H7 (cell line): ENCODE measurements at regions not wholly inside any gene's neighbourhood (a gene's known extent, or its start where the extent isn't known, plus 50 kb on each side); places are given as distances from the start of the nearest gene placed in this dataset.
"Not testable (repeated sequence)": the region's sequence is repeated elsewhere in the genome, so short reads cannot be mapped to it uniquely, and the experiment has no call there.

Source experiments
- DNase-seq: peaks from one replicate; pipeline ENCODE4 v3.0.0; 2012
- H3K27me3 ChIP-seq: 2 replicates; pipeline ENCODE4 v1.6.0; 2011; ENCODE audit warnings: mild to moderate bottlenecking, low read length; ENCODE audit not compliant: control insufficient read depth, insufficient read depth
- H3K36me3 ChIP-seq: replicated peaks from 2 replicates; pipeline ENCODE4 v1.5.1; 2011; ENCODE audit warnings: low read length; ENCODE audit not compliant: control insufficient read depth, insufficient read depth
- H3K4me3 ChIP-seq: 2 replicates; pipeline ENCODE4 v1.5.1; 2011; ENCODE audit warnings: low read depth, mild to moderate bottlenecking, control low read depth, low read length, moderate library complexity; ENCODE audit not compliant: insufficient read depth

DNA sequence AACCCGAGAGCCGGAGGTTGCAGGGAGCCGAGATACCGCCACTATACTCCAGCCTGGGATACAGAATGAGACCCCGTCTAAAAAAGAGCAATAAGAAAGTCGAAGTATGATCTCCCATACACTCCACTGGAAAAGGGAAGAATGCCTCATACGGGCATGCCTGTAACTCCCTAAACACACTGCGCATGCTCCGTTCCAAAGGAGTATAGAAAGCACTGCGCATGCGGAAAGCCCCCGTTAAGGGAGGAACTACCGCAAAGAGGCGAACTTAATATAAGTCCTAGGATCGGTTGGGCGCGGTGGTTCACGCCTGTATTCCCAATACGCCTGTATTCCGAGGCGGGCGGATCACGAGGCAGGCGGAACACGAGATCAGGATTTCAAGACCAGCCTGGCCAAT, 313.1 kb upstream of the ERCC4 start:
- no peaks in the 10 kb centered on the region for H3K36me3 ChIP-seq
- H3K27me3 ChIP-seq = no peaks in the 10 kb centered on the region
- no peak for DNase-seq
- no peak overlapping the region for H3K4me3 ChIP-seq

DNA sequence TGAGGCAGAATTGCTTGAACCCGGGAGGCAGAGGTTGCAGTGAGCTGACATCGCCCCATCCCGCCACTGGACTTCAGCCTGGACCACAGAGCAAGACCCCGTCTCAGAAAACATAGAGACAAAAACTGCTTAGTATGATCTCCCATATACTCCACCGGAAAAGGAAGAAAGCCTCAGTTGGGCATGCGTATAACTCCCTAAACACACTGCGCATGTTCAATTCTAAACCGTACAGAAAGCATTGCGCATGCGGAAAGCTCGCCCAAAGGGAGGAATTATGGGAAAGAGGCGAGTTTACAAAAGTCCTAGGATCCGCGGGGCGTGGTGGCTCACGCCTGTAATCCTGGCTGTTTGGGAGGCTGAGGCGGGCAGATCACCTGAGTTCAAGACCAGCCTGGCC, 312.7 kb upstream of the ERCC4 start:
- H3K4me3 ChIP-seq = no peak overlapping the region
- H3K27me3 ChIP-seq = no peaks in the 10 kb centered on the region
- H3K36me3 ChIP-seq = no peaks in the 10 kb centered on the region
- DNase-seq = no peak

DNA sequence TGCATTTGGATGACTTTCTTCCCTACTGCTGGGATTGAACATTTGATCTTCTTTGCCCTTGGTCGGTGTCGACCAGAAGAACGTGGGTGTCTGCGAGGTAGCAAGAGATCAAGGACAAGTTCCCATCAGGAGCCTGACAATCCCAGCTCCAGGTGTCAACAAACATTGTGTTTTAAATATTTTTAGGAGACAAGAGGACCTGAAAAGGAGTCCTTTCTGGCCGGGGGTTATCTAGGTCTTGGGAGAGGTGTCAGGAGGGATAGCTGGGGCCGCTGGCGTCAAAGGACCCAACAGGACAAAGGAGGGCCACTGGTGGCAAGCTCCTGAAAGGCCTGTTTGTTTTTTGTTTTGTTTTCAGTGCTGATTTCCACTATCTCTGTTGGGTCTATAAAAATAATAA, 308.4 kb upstream of the ERCC4 start:
- Histone ChIP-seq H3K4me3 (no peak overlapping the region), H3K27me3 (no peaks in the 10 kb centered on the region), H3K36me3 (no peaks in the 10 kb centered on the region)
- DNase-seq = no peak

DNA sequence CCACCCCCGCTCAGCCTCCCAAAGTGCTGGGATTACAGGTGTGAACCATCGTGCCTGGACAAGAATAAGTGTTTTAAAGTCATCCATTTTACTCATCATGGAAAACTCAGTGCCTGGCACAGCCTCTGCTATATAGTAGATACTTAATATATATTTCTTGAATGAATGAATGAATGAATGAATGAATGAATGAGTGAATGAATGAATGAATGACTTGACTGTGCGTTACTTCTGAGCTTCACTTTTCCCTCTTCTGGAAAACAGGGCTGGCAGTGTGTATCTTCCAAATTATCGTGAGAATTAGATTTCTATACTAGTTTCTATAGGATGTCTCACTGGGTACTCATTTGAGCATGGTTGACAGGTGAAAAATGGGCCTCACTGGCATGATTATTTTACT, 307.3 kb upstream of the ERCC4 start:
- Histone ChIP-seq H3K27me3 (no peaks in the 10 kb centered on the region), H3K4me3 (no peak overlapping the region), H3K36me3 (no peaks in the 10 kb centered on the region)
- DNase-seq = no peak

DNA sequence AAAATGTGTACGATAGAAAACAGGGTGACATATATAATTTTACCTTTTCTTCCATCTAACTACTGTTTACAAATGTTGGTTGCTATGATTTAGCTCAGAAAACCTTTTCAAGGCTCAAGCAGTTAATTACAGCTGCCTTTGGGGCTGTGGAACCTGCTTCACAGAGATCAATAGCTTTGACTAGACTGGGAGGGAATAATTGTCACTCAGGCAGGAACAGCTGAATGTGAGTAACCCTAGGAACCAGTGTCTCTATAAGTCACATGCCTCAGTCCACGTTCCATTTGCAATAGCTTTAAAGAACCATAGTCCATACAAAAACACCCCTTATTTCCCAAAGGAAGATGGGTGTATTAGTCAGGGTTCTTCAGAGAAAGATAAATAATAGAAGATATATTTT, 306.8 kb upstream of the ERCC4 start:
- H3K4me3 ChIP-seq = no peak overlapping the region
- no peak for DNase-seq
- no peaks in the 10 kb centered on the region for H3K27me3 ChIP-seq
- H3K36me3 ChIP-seq = no peaks in the 10 kb centered on the region

GRCh38 chr16:13621639-13622038, 298.3 kb upstream of the ERCC4 start:
- H3K36me3 ChIP-seq = no peaks in the 10 kb centered on the region
- DNase-seq = peak; percentile 36
- H3K27me3 ChIP-seq = no peaks in the 10 kb centered on the region
- no peak overlapping the region for H3K4me3 ChIP-seq

GRCh38 chr16:13628156-13628555, 291.8 kb upstream of the ERCC4 start:
- Histone ChIP-seq H3K4me3 (no peak overlapping the region), H3K36me3 (no peaks in the 10 kb centered on the region)

DNA sequence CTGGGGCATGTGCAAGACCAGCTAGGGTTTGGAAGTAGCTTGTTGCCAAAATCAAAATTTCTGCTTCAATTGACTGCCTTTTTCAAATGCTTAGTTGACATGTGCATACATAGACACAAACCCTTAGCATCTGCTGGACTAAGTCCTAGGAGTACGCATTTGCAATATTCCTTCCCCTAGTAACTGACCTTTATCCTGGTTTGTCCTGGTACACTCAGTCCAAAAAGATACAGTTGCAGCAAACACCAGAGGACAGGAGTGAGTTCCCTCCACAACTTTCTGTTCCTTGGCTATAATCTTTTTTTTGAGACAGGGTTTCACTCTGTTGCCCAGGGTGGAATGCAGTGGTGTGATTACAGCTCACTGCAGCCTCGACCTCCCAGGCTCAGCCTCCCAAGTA, 290.2 kb upstream of the ERCC4 start:
- Histone ChIP-seq H3K27me3 (no peaks in the 10 kb centered on the region), H3K4me3 (no peak overlapping the region), H3K36me3 (no peaks in the 10 kb centered on the region)
- DNase-seq = no peak

More at GRCh38 chr16:13628156-13628555, 291.8 kb upstream of the ERCC4 start:
- no peak for DNase-seq
- no peaks in the 10 kb centered on the region for H3K27me3 ChIP-seq

GRCh38 chr16:13630374-13630773, 289.6 kb upstream of the ERCC4 start:
- Histone ChIP-seq H3K36me3 (no peaks in the 10 kb centered on the region), H3K4me3 (no peak overlapping the region), H3K27me3 (no peaks in the 10 kb centered on the region)
- no peak for DNase-seq

DNA sequence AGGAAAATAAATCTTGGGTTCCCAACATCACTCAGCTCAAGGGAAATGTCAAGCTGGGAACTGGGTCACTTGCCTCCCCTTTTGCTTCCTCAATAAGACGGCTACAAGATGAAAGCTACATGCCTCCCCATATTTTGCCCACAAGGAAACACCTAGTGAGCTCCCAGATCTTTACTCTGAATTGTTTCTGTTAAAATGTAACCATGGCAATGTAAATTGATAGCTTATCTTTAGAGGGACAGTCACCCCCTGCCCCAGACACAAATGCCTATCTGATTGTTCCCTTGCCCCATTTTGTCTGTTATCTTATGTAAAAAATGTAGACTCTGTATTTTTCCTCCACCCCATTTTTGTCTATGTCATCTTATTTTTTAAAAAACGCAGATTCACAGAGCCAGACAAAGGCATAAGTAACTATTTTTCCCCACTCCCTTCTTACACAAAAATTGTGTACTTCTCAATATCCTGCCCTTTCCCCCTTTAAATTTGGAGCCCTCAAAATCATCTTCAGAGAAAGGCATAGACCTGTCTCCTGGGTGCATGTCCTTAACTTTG, 288.7 kb upstream of the ERCC4 start:
- Histone ChIP-seq H3K27me3 (no peaks in the 10 kb centered on the region), H3K36me3 (no peaks in the 10 kb centered on the region), H3K4me3 (no peak overlapping the region)
- no peak for DNase-seq

- DNase-seq = no peak
- Histone ChIP-seq H3K36me3 (no peaks in the 10 kb centered on the region), H3K4me3 (no peak overlapping the region), H3K27me3 (no peaks in the 10 kb centered on the region)
Measured at GRCh38 chr16:13631916-13632315, 288.0 kb upstream of the ERCC4 start.

DNA sequence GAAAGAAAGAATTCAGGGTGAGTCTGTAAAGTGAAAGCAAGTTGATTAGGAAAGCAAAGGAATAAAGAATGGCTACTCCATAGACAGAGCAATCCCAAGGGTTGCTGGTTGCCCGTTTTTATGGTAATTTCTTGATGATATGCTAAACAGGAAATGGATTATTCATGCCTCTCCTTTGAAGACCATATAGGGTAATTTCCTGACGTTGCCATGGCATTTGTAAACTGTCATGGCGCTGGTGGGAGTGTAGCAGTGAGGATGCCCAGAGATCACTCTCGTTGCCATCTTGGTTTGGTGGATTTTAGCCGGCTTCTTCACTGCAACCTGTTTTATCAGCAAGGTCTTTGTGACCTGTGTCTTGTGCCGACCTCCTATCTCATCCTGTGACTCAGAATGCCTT, 287.4 kb upstream of the ERCC4 start:
- H3K27me3 ChIP-seq, H3K4me3 ChIP-seq, H3K36me3 ChIP-seq, DNase-seq: not testable (repeated sequence)

DNA sequence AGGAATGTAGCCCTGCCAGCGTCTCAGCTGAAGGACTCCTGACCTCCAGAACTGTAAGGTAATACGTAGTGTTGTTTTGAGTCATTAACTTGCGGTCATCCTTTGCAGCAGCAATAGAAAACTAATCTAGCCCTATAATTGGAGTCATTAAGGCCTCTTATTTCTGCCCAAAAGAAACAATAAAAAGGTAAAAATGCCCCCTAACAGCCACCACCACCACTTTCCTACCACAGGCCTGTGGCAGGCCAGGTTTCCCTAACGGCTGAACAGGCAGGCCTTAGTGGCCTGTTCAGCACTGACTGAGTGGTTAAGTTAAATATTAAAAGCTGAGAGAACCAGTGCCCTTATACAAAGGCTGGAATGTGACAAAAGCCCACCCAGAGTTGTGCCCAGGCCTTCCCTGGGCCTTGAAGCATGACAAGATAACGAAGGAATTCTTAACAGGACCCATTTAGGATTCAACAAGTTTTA, 286.5 kb upstream of the ERCC4 start:
- Histone ChIP-seq H3K27me3 (no peaks in the 10 kb centered on the region), H3K4me3 (no peak overlapping the region), H3K36me3 (no peaks in the 10 kb centered on the region)
- no peak for DNase-seq

DNA sequence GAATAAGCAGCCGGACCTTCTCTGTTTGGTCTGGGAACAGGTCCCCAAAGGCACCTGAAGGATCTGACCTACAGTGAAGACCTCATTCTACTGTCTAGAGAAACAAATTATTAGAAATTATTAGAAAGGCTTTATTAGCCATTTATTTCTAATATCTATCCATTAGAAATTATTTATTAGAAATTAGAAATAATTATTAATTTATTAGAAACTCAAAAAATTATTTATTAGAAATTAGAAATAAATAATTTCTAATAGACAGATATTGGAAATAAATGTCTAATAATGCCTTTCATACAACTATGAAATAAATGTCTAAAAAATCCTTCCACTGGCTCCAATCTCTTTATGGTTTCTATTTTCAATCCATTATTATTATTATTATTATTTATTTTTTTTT, 285.7 kb upstream of the ERCC4 start:
- no peak for DNase-seq
- Histone ChIP-seq H3K4me3 (no peak overlapping the region), H3K36me3 (no peaks in the 10 kb centered on the region), H3K27me3 (no peaks in the 10 kb centered on the region)

DNA sequence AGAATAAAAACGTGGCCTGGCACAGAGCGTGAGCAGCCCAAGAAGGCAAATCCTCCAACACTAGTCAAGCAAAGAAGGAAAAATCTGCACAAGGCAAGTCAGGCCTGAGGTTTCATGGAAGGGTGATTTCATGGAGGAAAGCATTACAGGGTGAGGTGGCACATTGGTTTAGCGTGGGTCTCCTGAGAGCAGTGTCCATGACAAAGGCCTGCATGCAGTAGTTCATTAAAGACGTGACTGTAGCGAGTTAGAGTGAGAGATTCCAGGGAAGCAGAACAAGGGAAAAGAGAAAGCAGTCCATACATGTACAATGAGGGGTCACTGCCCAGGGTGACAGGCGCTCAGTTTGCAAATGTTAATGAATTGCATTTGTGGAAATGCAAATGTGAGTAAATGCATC, 285.0 kb upstream of the ERCC4 start:
- no peak overlapping the region for H3K4me3 ChIP-seq
- H3K36me3 ChIP-seq = no peaks in the 10 kb centered on the region
- no peaks in the 10 kb centered on the region for H3K27me3 ChIP-seq
- DNase-seq = no peak

DNA sequence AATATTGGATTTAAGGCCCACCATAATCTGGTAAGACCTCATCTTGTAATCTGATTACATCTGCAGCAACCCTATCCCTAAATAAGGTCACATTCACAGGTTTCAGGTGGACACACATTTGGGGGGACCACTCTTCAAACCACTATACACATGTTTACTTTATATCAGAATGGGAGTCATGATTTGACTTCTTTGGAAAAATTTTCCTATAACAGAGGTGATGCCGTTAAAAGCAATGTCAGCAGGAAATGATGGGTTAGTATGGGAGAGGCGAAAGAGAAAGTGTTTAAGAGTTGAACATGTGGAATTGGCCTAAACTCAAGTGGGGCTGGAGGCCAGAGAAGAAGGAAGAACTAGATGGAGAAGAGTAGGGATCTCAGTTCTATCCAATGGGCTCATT, 281.7 kb upstream of the ERCC4 start:
- H3K27me3 ChIP-seq = no peaks in the 10 kb centered on the region
- DNase-seq = no peak
- H3K4me3 ChIP-seq = no peak overlapping the region
- no peaks in the 10 kb centered on the region for H3K36me3 ChIP-seq
